SKM-1 (cell line): ENCODE measurements at regions not wholly inside any gene's neighbourhood (a gene's known extent, or its start where the extent isn't known, plus 50 kb on each side); places are given as distances from the start of the nearest gene placed in this dataset.
"Not testable (repeated sequence)": the region's sequence is repeated elsewhere in the genome, so short reads cannot be mapped to it uniquely, and the experiment has no call there.

Source experiments
- DNase-seq: peaks from one replicate; lab custom pipeline; 2025; ENCODE audit not compliant: unreplicated experiment; lab: John Stamatoyannopoulos, UW

GRCh38 chr5:42868417-42868816 is 56.7 kb upstream of the SELENOP start:
- not testable (repeated sequence) for DNase-seq

- not testable (repeated sequence) for DNase-seq
These were observed 53.1 kb upstream of the SELENOP start for GRCh38 chr5:42864749-42865148.
